Natural killer cell treated with Interleukin-12 subunit alpha and Interleukin-12 subunit beta and Interleukin-15 and Interleukin-18, amount 100 ng/mL, for 72 hours (primary cell): ENCODE measurements at regions not wholly inside any gene's neighbourhood (a gene's known extent, or its start where the extent isn't known, plus 50 kb on each side); places are given as distances from the start of the nearest gene placed in this dataset.
"Not testable (repeated sequence)": the region's sequence is repeated elsewhere in the genome, so short reads cannot be mapped to it uniquely, and the experiment has no call there.

Experiments used
- ATAC-seq, 2 donors: fragments of 150-1000 bp; cut with Tn5 transposase in 1 of 2; sonication (Bioruptor Pico), chemical (Tn5 transposase) in 1 of 2; 2 replicates each; pipeline ENCODE4 v1.10.0; 2021
- DNase-seq: peaks from one replicate; pipeline ENCODE4 v3.0.0; 2022; ENCODE audit warnings: low spot score
- H3K27ac Mint-ChIP-seq, 2 donors: 1 replicate in 1 of 2; 2 replicates in 1 of 2; pipeline ENCODE4 v1.8.0; 2022; ENCODE audit warnings: mixed read lengths in 2 of 2, mild to moderate bottlenecking in 1 of 2, moderate library complexity in 1 of 2
- H3K27me3 Mint-ChIP-seq, 2 donors: 1 replicate in 1 of 2; 2 replicates in 1 of 2; pipeline ENCODE4 v1.8.0; 2022; ENCODE audit warnings: mixed read lengths in 2 of 2
- H3K36me3 Mint-ChIP-seq: one replicate; pipeline ENCODE4 v1.8.0; 2022; ENCODE audit warnings: mixed read lengths
- H3K4me1 Mint-ChIP-seq, 2 donors: 1 replicate in 1 of 2; 2 replicates in 1 of 2; pipeline ENCODE4 v1.8.0; 2022; ENCODE audit warnings: low read depth in 2 of 2, mixed read lengths in 2 of 2, mild to moderate bottlenecking in 1 of 2
- H3K4me3 Mint-ChIP-seq: one replicate; pipeline ENCODE4 v1.8.0; 2022; ENCODE audit warnings: mixed read lengths
- H3K9me3 Mint-ChIP-seq: 2 replicates; pipeline ENCODE4 v1.8.0; 2022; ENCODE audit warnings: mixed read lengths

DNA sequence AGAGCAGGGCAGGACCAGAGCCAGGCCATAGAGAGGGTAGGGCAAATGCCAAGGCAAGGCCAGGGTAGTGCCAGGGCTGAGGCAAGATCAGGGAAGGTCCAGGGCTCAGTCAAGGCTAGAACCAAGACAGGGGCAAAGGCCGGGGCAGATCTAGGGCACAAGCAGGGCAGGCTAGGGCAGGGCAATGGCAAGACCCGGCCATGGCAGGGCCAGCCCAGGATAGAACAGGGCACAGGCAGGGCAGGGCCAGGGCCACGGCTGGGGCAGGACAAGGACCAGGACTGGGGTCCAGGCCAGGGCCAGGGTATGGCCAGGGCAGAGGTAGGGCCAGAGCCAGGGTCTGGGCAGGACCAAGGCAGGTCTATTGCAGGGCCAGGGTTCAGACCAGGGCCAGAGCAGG lies 2873.2 kb downstream of the RPIA start:
- Mint-ChIP-seq H3K36me3 (peaks cover 13% of the 10 kb centered on the region), H3K9me3 (peaks cover 11% of the 10 kb centered on the region)
- ATAC-seq, H3K27me3 Mint-ChIP-seq, DNase-seq, H3K4me1 Mint-ChIP-seq, H3K4me3 Mint-ChIP-seq, H3K27ac Mint-ChIP-seq: not testable (repeated sequence)

DNA sequence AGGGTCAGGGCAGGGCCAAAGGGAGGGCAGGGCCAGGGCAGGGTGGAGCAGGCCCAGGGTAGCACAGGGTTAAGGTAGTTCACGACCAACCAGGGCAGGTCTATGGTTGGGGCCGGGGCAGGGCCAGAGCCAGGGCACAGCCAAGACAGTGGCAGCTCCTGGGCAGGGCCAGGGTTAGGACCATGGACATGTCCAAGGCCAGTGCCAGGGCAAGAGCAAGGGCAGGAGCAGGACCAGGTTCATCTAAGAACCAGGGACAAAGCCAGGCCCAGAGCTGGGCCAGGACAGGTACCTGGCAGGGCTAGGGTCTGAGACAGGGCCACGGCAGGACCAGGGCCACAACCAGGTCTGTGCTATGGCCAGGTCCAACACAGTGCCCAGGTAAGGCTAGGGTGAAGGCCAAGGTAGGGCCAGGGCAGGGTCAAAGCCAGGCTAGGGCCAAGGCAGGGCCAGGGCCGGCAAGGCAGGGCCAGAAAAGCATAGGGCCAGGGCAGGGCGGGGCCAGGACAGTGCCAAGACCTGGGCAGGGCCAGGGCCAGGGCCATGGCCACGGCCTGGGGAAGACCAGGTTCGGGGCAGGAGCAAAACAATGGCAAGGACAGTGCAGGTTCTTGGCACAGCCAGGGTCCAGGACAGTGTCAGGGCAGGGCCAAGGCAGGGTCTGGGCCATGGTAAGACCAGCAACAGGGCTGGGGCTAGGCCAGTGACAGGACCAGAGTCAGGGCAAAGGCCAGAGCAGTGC lies 2874.4 kb downstream of the RPIA start:
- H3K4me1 Mint-ChIP-seq, H3K27me3 Mint-ChIP-seq, H3K9me3 Mint-ChIP-seq, DNase-seq, H3K27ac Mint-ChIP-seq, H3K4me3 Mint-ChIP-seq, H3K36me3 Mint-ChIP-seq, ATAC-seq: not testable (repeated sequence)

DNA sequence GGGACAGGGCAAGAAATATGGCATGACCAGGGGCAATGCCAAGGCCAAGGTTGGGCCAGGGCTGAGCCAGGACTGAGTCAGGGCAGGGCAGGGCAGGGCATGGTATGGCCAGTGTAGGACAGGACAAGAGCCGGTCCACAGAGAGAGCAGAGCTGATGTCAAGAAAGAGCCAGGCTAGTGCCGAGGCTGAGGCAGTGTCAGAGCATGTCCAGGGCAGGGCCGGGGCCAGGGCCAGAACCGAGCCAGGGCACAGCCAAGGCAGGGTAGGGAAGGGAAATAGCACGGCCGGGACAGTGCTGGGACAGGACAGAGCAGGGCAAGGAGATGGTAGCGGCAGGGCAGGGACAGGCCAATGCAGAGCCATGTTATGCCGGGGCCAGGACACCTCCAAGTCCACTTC lies 2875.1 kb downstream of the RPIA start:
- H3K4me1 Mint-ChIP-seq, H3K27ac Mint-ChIP-seq, H3K4me3 Mint-ChIP-seq, ATAC-seq, H3K9me3 Mint-ChIP-seq, DNase-seq, H3K36me3 Mint-ChIP-seq, H3K27me3 Mint-ChIP-seq: not testable (repeated sequence)

DNA sequence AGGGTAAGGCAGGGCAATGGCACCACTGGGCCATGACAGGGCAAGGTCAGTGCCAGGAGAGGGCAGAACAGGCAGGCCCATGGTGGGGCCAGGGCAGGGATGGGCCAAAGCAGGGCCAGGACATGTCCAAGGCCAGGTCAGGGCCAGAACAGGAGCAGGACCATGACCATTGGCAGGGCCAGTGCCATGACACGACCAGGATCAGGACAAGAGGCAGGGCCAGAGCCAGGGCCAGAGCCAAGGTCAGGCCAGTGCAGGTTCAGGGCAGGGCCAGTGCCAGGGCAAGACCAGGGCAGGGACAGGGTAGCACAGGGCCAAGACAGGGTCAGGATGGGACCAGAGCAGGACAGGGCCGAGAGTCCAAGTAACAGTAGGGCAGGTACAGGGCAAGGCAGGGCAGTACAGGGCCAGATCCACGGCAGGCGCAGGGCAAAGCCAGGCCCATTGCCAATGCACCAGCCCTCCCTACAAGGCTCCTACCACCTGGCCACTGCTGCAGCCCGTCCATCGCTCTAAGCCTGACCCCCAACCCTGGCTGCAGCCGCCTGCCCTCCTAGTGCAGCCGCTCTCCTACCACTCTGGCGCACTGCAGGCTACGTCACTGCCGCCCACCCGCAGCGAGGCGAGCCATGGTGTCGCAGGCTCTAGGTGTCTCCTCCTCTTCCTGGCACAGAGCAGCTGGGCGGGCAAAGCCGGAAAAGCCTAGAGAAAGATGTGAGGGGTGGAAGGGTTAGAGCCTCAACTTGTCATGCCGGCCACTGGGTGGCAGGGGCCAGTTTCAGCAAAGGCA lies 2876.3 kb downstream of the RPIA start:
- DNase-seq, ATAC-seq, H3K9me3 Mint-ChIP-seq, H3K4me1 Mint-ChIP-seq, H3K36me3 Mint-ChIP-seq, H3K27ac Mint-ChIP-seq, H3K4me3 Mint-ChIP-seq, H3K27me3 Mint-ChIP-seq: not testable (repeated sequence)

DNA sequence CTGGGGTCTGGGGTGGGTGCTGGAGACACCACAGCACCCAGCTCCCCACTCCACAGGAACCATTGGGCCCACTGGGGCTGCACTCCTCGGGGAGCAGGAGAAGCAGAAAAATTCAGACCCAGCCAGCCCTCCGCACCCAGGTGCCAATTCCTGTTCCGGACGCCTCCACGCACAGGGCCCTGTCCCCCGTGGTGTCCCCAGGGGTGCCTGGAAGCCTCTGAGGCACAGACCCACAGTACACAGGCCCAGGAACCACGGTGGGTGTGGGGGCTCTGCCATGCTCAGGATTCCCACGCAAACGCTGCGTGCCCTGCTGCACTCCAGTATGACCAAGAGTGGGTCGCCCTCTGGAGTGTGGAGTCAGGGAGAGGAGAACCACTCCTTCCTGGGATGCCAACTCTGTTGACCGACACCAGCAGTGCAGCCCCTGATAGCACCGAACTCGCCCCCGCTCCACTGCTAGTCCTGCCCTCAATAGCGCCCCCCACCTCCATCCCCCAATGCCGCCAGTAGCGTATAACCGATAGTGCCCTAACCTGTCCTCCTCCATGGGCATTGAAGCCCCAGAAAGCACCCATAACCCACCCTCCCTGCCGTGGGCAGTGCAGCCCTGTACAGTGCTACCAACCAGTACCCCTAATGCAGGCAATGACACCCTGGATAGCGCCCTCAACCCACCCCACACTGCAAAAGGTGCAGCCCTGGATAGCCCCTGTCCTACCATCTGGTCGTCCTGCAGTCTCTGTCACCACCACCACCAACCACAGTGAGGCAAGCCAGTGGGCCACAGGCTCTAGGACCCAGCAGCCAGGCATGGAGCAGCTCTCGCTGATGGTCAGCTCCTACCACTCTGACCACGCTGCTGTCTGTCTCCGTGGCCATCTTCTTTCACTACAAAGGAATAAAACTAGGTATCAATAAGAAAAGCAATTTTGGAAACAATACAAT lies 2877.2 kb downstream of the RPIA start:
- H3K27ac Mint-ChIP-seq, H3K4me1 Mint-ChIP-seq, DNase-seq, ATAC-seq, H3K27me3 Mint-ChIP-seq, H3K9me3 Mint-ChIP-seq, H3K36me3 Mint-ChIP-seq, H3K4me3 Mint-ChIP-seq: not testable (repeated sequence)

DNA sequence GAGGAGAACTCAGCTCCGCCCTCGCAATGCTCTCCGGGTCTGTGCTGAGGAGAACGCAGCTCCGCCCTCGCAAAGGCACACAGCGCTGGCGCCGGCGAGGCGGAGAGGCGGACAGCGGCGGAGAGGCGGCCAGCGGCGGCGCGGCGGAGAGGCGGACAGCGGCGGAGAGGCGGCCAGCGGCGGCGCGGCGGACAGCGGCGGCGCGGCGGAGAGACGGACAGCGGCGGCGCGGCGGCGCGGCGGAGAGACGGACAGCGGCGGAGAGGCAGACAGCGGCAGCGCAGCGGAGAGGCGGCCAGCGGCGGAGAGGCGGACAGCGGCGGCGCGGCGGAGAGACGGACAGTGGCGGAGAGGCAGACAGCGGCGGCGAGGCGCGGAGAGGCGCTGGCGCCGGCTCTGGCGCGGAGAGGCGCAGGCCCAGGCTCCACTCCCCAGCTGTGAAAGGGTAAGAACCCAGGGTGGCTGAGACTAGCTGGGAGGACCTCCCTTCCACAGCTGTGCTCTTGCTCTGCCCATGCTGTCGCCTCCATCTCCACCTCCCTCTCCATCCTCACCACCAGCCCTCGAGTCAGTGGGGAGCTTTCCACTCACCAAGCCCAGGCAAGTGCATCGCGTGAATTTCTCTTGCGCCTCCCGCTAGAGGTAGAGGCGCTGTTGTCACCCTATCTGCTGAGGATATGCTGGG lies 2879.9 kb downstream of the RPIA start:
- H3K36me3 Mint-ChIP-seq, H3K27me3 Mint-ChIP-seq, H3K4me1 Mint-ChIP-seq, H3K4me3 Mint-ChIP-seq, DNase-seq, H3K27ac Mint-ChIP-seq, H3K9me3 Mint-ChIP-seq, ATAC-seq: not testable (repeated sequence)

DNA sequence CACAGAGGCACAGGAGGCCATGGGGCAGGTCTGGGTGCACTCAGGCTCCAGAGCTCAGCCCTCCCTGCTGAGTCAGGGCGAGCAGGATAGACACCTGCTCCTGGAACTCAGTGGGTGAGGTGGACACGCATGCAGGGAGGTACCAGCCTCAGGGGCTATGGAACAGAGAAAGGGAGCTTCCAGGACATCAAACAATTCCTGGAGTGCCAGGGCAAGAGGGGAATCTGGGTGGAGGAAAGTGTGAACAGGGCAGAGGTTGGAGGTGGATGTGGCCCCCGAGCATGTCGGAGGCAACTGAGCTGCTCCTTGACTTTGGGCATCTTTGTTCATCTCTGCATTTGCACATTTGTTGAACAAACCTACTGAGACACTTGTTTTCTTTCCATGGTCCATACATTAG lies 2881.5 kb downstream of the RPIA start:
- not testable (repeated sequence) for H3K4me3 Mint-ChIP-seq, H3K27me3 Mint-ChIP-seq, H3K36me3 Mint-ChIP-seq, ATAC-seq, H3K4me1 Mint-ChIP-seq, H3K27ac Mint-ChIP-seq, H3K9me3 Mint-ChIP-seq
- peak; percentile 63 for DNase-seq

DNA sequence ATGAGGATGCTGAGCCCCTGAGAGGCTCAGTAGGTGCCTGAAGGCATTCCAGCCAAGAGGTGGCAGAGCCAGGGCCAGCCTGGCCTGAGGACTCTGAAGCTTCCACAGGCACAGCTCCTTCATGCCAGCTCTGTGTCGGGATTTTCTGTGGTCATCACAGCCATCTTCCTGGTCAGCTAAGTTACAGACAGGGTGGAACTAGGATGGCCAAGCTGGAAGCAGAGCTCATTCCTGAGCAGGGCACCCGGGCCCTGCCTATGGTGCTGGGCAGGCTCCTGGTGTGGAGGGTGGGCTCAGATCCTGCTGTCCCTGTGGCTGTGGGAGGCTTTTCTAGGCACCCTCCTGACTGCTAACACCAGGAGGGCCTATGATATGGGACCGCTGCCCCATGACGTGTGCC lies 2882.3 kb downstream of the RPIA start:
- not testable (repeated sequence) for H3K27ac Mint-ChIP-seq, H3K27me3 Mint-ChIP-seq, DNase-seq, ATAC-seq, H3K4me1 Mint-ChIP-seq, H3K36me3 Mint-ChIP-seq, H3K9me3 Mint-ChIP-seq, H3K4me3 Mint-ChIP-seq

DNA sequence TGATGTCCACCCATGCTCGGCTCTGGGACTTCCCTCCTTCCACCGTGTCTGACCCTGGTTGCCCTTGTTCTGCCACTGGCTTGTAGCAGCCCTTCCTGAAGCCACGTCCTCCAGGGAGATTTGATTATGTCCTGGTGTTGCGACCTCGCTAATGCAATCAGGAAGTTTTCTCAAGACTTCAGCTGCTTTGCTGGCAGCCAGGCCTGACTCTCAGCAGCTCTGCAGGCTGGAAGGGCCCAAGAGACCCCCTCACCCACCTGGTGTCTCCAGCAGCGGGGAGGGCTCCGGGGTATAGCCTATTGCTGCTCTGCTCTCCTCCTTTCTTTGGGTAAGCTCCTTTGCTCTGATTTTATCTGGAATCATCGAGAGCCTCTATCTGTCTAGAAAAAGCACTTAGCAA lies 2882.8 kb downstream of the RPIA start:
- DNase-seq, H3K27me3 Mint-ChIP-seq, H3K9me3 Mint-ChIP-seq, H3K27ac Mint-ChIP-seq, H3K4me3 Mint-ChIP-seq, ATAC-seq, H3K36me3 Mint-ChIP-seq, H3K4me1 Mint-ChIP-seq: not testable (repeated sequence)

DNA sequence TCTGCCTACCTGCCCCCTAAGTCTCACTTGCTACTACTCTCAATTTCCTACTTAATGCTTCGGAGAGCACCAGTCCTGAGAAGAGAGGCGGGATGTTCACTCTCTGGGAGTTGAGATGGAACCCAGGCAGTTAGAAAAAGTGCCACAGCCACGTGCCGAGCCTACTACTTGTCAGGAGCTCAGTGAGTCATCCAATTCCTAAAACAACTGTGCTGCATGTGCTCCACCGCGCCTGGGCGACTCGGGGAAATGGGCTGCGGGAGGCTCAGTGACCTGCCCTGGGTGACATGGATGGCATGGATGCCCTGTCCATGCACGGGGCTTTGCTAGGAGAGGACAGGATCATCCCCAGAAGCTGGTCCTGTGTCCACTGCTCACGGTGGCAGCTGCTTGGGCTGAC lies 2884.2 kb downstream of the RPIA start:
- H3K27ac Mint-ChIP-seq, H3K4me3 Mint-ChIP-seq, DNase-seq, H3K9me3 Mint-ChIP-seq, H3K36me3 Mint-ChIP-seq, H3K27me3 Mint-ChIP-seq, H3K4me1 Mint-ChIP-seq, ATAC-seq: not testable (repeated sequence)

DNA sequence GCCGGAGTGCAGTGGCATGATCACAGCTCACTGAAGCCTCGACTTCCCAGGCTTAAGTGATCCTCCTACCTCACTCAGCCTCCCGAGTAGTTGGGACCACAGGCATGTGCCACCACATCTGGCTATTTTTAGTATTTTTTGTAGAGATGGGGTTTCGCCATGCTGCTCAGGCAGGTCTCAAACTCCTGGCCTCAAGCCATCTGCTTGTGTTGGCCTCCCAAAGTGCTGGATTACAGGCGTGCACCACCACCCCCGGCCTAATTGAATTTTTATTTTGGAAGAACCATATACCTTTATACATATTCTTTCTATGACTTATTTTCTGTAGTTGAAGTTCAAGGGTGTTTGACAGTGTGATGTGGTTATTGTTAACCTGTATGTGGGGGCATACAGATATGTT lies 2885.9 kb downstream of the RPIA start:
- H3K36me3 Mint-ChIP-seq, H3K4me1 Mint-ChIP-seq, H3K4me3 Mint-ChIP-seq, DNase-seq, ATAC-seq, H3K9me3 Mint-ChIP-seq, H3K27me3 Mint-ChIP-seq, H3K27ac Mint-ChIP-seq: not testable (repeated sequence)

DNA sequence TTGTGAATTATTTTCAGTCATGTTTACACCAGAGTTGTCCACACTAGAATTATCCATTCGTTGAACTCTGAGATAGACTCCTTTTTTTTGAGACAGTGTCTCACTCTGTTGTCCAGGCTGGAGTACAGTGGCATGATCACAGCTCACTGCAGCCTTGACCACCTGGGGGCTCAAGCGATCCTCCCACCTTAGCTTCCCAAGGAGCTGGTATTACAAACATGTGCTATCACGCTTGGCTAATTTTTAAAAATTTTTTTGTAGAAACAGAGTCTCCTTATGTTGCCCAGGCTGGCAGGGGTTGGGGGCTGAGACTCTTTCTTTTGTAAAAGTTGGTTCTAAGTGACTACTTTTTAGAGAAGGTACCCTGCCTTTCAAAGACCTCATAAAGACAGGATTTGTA lies 2887.2 kb downstream of the RPIA start:
- H3K9me3 Mint-ChIP-seq, H3K36me3 Mint-ChIP-seq, H3K4me3 Mint-ChIP-seq, ATAC-seq, H3K4me1 Mint-ChIP-seq, DNase-seq, H3K27ac Mint-ChIP-seq, H3K27me3 Mint-ChIP-seq: not testable (repeated sequence)

DNA sequence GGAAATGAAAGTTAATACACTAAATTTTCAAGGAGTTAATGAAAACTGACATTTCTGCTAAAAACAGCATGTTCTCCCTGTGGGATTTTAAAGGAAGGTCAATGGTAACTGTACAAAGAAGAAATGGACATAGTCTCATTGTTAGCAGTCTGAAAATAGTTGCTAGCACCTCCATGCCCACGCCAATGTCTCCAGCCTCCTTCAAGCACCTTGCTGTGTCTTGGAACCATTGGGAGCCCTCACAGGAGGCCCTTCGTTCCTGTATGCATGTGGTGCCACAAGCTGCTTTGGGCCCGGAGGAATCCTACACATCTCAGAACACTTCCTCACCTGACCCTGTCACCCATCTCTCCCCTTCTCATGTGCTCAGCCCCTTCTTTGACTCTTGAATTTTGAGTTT lies 2888.1 kb downstream of the RPIA start:
- not testable (repeated sequence) for ATAC-seq, H3K4me1 Mint-ChIP-seq, H3K27ac Mint-ChIP-seq, H3K27me3 Mint-ChIP-seq, DNase-seq, H3K36me3 Mint-ChIP-seq, H3K9me3 Mint-ChIP-seq, H3K4me3 Mint-ChIP-seq
